Caco-2 (cell line): ENCODE measurements at regions not wholly inside any gene's neighbourhood (a gene's known extent, or its start where the extent isn't known, plus 50 kb on each side); places are given as distances from the start of the nearest gene placed in this dataset.

Experiments
- BruUV-seq: library from RNA; stranded (reverse); fragments of 400-500 nt; replicated peaks from 2 replicates; lab custom pipeline; 2021; lab: Mats Ljungman, UMichigan
- CTCF ChIA-PET: fragments of 300-600 bp; sonication (Branson Sonifier 250); formaldehyde crosslinking; loops from one replicate; lab custom pipeline; 2022; ENCODE audit warnings: antibody characterized with exemption; lab: Charles Lee
- POLR2A ChIA-PET: fragments of 300-600 bp; sonication (Branson Sonifier 250); formaldehyde crosslinking; loops from one replicate; lab custom pipeline; 2022; ENCODE audit warnings: antibody characterized with exemption; lab: Charles Lee
- DNase-seq, 2 experiments: peaks; one replicate each; pipeline versions ENCODE4 v3.0.0 to v3.0.0-alpha.2; 2020 to 2022
- H3K27me3 ChIP-seq: replicated peaks from 2 replicates; pipeline ENCODE4 v1.6.0; 2011; ENCODE audit warnings: low read length; ENCODE audit not compliant: control insufficient read depth, insufficient read depth
- H3K36me3 ChIP-seq: 2 replicates; pipeline ENCODE4 v1.5.1; 2011; ENCODE audit warnings: low read length; ENCODE audit not compliant: control insufficient read depth, insufficient read depth
- H3K4me1 ChIP-seq: fragments of 250-450 bp; sonication (Bioruptor Pico); 2 replicates; pipeline ENCODE4 v1.5.1; 2020; ENCODE audit warnings: mild to moderate bottlenecking
- H3K4me3 ChIP-seq: 2 replicates; pipeline ENCODE4 v1.5.1; 2011; ENCODE audit warnings: low read depth, mild to moderate bottlenecking, control low read depth, low read length
- H3K9me3 ChIP-seq: fragments of 250-450 bp; sonication (Bioruptor Pico); 2 replicates; pipeline ENCODE4 v1.5.1; 2020; ENCODE audit warnings: mild to moderate bottlenecking, moderate library complexity
- H3K27ac Mint-ChIP-seq: one replicate; pipeline ENCODE4 v1.8.0; 2022; ENCODE audit warnings: mixed read lengths; ENCODE audit not compliant: unreplicated experiment
- H3K27me3 Mint-ChIP-seq: one replicate; pipeline ENCODE4 v1.8.0; 2022; ENCODE audit warnings: mixed read lengths; ENCODE audit not compliant: insufficient read depth, unreplicated experiment
- H3K36me3 Mint-ChIP-seq: one replicate; pipeline ENCODE4 v1.8.0; 2022; ENCODE audit warnings: mild to moderate bottlenecking, mixed read lengths; ENCODE audit not compliant: insufficient read depth, unreplicated experiment
- H3K4me1 Mint-ChIP-seq: one replicate; pipeline ENCODE4 v1.8.0; 2022; ENCODE audit warnings: low read depth, mixed read lengths; ENCODE audit not compliant: unreplicated experiment
- H3K4me3 Mint-ChIP-seq: one replicate; pipeline ENCODE4 v1.8.0; 2022; ENCODE audit warnings: mild to moderate bottlenecking, moderate library complexity, mixed read lengths; ENCODE audit not compliant: unreplicated experiment
- H3K9me3 Mint-ChIP-seq: one replicate; pipeline ENCODE4 v1.8.0; 2022; ENCODE audit warnings: mixed read lengths; ENCODE audit not compliant: unreplicated experiment
- intact Hi-C: fragments of 100-400 bp; cut with micrococcal nuclease; formaldehyde crosslinking; loops from one replicate; pipeline ENCODE4 v1.10.0; 2022; ENCODE audit not compliant: unreplicated experiment
- TF ChIP-seq, protein P1 (sequence below), 2 experiments: fragments of 200-600 bp in 1 of 2; IDR thresholded peaks; 1 replicate in 1 of 2; 2 replicates in 1 of 2; pipeline versions ENCODE4 v1.5.1 to v1.8.0; 2011 to 2022; ENCODE audit warnings: antibody characterized with exemption in 1 of 2, control low read depth in 1 of 2, inconsistent platforms in 1 of 2, low read depth in 1 of 2, low read length in 1 of 2, mild to moderate bottlenecking in 1 of 2, moderate library complexity in 1 of 2; ENCODE audit not compliant: insufficient read depth in 1 of 2, severe bottlenecking in 1 of 2, unreplicated experiment in 1 of 2

DNA sequence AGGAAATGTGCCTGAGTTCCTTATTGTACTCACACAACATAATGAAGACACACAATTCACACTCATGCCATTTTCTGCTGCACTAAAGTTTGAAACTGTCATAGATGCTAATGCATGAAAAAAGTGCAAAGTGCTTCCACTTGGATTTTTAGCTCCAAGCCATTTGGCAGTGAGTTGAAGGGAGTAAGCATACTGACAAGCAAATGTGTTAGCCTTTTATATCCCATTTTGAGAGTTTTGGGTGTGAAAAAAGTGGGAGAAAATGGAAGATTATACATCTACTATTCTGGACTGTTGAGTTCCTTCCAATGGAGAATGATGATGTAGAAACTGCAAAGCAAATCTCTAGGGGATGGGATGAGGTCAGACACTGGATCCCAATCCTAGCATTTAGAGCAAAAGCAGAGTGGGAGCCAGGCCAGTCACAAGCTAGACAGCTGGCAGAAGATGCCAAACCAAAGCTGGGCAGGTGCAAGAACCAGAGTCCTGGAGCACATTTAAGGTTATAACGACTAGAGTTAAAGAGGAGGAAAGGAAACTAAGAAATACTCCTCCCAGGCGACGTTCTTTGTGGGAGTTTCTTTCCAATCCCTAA, 216.8 kb downstream of the FBXO8 start:
- POLR2A ChIA-PET, result no interaction called here
- TF ChIP-seq, protein P1, sequence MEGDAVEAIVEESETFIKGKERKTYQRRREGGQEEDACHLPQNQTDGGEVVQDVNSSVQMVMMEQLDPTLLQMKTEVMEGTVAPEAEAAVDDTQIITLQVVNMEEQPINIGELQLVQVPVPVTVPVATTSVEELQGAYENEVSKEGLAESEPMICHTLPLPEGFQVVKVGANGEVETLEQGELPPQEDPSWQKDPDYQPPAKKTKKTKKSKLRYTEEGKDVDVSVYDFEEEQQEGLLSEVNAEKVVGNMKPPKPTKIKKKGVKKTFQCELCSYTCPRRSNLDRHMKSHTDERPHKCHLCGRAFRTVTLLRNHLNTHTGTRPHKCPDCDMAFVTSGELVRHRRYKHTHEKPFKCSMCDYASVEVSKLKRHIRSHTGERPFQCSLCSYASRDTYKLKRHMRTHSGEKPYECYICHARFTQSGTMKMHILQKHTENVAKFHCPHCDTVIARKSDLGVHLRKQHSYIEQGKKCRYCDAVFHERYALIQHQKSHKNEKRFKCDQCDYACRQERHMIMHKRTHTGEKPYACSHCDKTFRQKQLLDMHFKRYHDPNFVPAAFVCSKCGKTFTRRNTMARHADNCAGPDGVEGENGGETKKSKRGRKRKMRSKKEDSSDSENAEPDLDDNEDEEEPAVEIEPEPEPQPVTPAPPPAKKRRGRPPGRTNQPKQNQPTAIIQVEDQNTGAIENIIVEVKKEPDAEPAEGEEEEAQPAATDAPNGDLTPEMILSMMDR (IDR thresholded peaks at IDR 0.05; ENCODE audit: insufficient read depth in 1 of 2, low read depth in 1 of 2, low read length in 1 of 2, severe bottlenecking in 1 of 2, unreplicated experiment in 1 of 2), result no peak
- Histone ChIP-seq H3K4me3 (no peak overlapping the region), H3K9me3 (no peaks in the 10 kb centered on the region), H3K27me3 (no peaks in the 10 kb centered on the region), H3K4me1 (peaks cover 9% of the 10 kb centered on the region), H3K36me3 (no peaks in the 10 kb centered on the region)
- CTCF ChIA-PET, result no interaction called here
- no TSS peak for BruUV-seq
- DNase-seq, result no peak
- H3K36me3 Mint-ChIP-seq, result no peaks in the 10 kb centered on the region
- no peaks in the 10 kb centered on the region for H3K27me3 Mint-ChIP-seq
- no peak overlapping the region for H3K4me3 Mint-ChIP-seq
- peaks cover 20% of the 10 kb centered on the region for H3K4me1 Mint-ChIP-seq
- peaks cover 3% of the 10 kb centered on the region for H3K9me3 Mint-ChIP-seq
- no peak overlapping the region for H3K27ac Mint-ChIP-seq
- intact Hi-C loops, result no loop called here

DNA sequence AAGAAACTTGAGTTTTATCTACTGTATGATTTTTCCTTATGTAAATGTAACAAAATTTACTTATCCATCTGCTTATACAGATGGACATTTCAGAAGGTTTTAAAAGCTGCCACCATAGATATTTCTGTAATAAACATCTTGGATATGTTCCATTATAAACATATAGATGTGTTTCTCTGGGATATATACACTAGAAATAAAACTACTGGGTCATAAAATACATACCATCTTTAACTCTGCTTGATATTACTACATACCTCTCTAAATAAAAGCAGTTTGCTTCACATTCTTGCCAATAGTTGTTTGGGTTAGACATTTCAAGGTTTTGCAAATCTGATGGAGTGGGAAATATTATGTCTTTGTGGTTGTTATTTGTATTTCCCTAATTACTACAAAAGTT, 220.6 kb downstream of the FBXO8 start:
- no TSS peak for BruUV-seq
- H3K4me3 ChIP-seq, result no peak overlapping the region
- no peaks in the 10 kb centered on the region for H3K36me3 Mint-ChIP-seq
- intact Hi-C loops, result no loop called here
- H3K27me3 ChIP-seq, result no peaks in the 10 kb centered on the region
- H3K4me1 ChIP-seq, result peaks cover under 1% of the 10 kb centered on the region
- TF ChIP-seq, protein P1 (IDR thresholded peaks at IDR 0.05; ENCODE audit: insufficient read depth in 1 of 2, low read depth in 1 of 2, low read length in 1 of 2, severe bottlenecking in 1 of 2, unreplicated experiment in 1 of 2), result no peak
- H3K9me3 Mint-ChIP-seq, result no peaks in the 10 kb centered on the region
- DNase-seq, result no peak
- no peaks in the 10 kb centered on the region for H3K27me3 Mint-ChIP-seq
- no peaks in the 10 kb centered on the region for H3K36me3 ChIP-seq
- POLR2A ChIA-PET, result no interaction called here
- H3K27ac Mint-ChIP-seq, result no peak overlapping the region
- peaks cover 6% of the 10 kb centered on the region for H3K4me1 Mint-ChIP-seq
- CTCF ChIA-PET, result no interaction called here
- no peak overlapping the region for H3K4me3 Mint-ChIP-seq
- no peaks in the 10 kb centered on the region for H3K9me3 ChIP-seq

DNA sequence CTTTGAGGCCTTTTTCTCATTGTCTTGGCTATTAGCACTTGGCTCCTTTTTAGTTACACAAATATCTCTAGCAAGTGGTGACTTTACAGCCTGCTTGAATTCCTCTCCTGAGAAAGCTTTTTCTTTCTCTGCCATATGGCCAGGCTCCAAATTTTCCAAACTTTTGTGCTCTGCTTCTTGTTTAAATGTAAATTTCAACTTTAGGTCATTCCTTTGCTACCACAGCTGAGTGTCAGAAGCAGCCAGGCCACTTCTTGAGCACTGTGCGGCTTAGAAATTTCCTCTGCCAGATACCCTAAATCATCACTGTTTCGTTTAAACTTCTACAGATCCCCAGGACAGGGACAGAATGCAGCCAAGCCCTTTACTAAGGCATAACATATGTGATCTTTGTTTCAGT, 222.4 kb downstream of the FBXO8 start:
- intact Hi-C loops, result no loop called here
- H3K4me3 ChIP-seq, result no peak overlapping the region
- DNase-seq, result no peak

More for the DNA sequence above, 222.4 kb downstream of the FBXO8 start:
- TF ChIP-seq, protein P1 (IDR thresholded peaks at IDR 0.05; ENCODE audit: insufficient read depth in 1 of 2, low read depth in 1 of 2, low read length in 1 of 2, severe bottlenecking in 1 of 2, unreplicated experiment in 1 of 2), result no peak
- Mint-ChIP-seq H3K27me3 (no peaks in the 10 kb centered on the region), H3K27ac (no peak overlapping the region), H3K9me3 (peaks cover 13% of the 10 kb centered on the region), H3K4me1 (no peaks in the 10 kb centered on the region), H3K4me3 (no peak overlapping the region), H3K36me3 (no peaks in the 10 kb centered on the region)
- ChIA-PET POLR2A (no interaction called here), CTCF (no interaction called here)
- H3K4me1 ChIP-seq, result no peaks in the 10 kb centered on the region
- no peaks in the 10 kb centered on the region for H3K36me3 ChIP-seq
- no peaks in the 10 kb centered on the region for H3K9me3 ChIP-seq
- no peaks in the 10 kb centered on the region for H3K27me3 ChIP-seq
- no TSS peak for BruUV-seq
